HG03159 (cell line): ENCODE measurements at regions not wholly inside any gene's neighbourhood (a gene's known extent, or its start where the extent isn't known, plus 50 kb on each side); places are given as distances from the start of the nearest gene placed in this dataset.
"Not testable (repeated sequence)": the region's sequence is repeated elsewhere in the genome, so short reads cannot be mapped to it uniquely, and the experiment has no call there.

Experiments
- ATAC-seq: cut with Tn5 transposase; IDR thresholded peaks from one replicate; pipeline ENCODE4 v1.9.1; 2021; ENCODE audit warnings: mild to moderate bottlenecking, moderate library complexity; ENCODE audit not compliant: unreplicated experiment

- ATAC-seq, result no peak
These were observed 255.5 kb downstream of the KCTD12 start for GRCh38 chr13:76630629-76631230.

- no peak for ATAC-seq
These were observed 263.7 kb downstream of the KCTD12 start for GRCh38 chr13:76622315-76623040.

GRCh38 chr13:76621705-76622104 is 264.5 kb downstream of the KCTD12 start:
- no peak for ATAC-seq

- ATAC-seq, result no peak
These were observed 266.2 kb downstream of the KCTD12 start for GRCh38 chr13:76620036-76620435.

GRCh38 chr13:76619631-76620030 is 266.6 kb downstream of the KCTD12 start:
- no peak for ATAC-seq

- ATAC-seq, result no peak
These were observed 275.3 kb downstream of the KCTD12 start for GRCh38 chr13:76610819-76611415.

GRCh38 chr13:76609643-76610042 is 276.6 kb downstream of the KCTD12 start:
- no peak for ATAC-seq

GRCh38 chr13:76607866-76608265 is 278.3 kb downstream of the KCTD12 start:
- ATAC-seq, result no peak

GRCh38 chr13:76600081-76600480 is 286.1 kb downstream of the KCTD12 start:
- ATAC-seq, result no peak

GRCh38 chr13:76597868-76598267 is 288.3 kb downstream of the KCTD12 start:
- ATAC-seq, result no peak

- no peak for ATAC-seq
These were observed 290.0 kb downstream of the KCTD12 start for GRCh38 chr13:76596216-76596615.

- ATAC-seq, result no peak
These were observed 291.8 kb downstream of the KCTD12 start for GRCh38 chr13:76594435-76594834.

GRCh38 chr13:76586842-76587241 is 299.4 kb downstream of the KCTD12 start:
- no peak for ATAC-seq

GRCh38 chr13:76579701-76580100 is 306.5 kb downstream of the KCTD12 start:
- no peak for ATAC-seq

- ATAC-seq, result not testable (repeated sequence)
These were observed 310.6 kb downstream of the KCTD12 start for GRCh38 chr13:76575634-76576033.

GRCh38 chr13:76570510-76570971 is 315.7 kb downstream of the KCTD12 start:
- ATAC-seq, result no peak

- ATAC-seq, result no peak
These were observed 329.6 kb downstream of the KCTD12 start for GRCh38 chr13:76556627-76557026.

GRCh38 chr13:76552807-76553206 is 333.4 kb downstream of the KCTD12 start:
- no peak for ATAC-seq

- no peak for ATAC-seq
These were observed 334.0 kb downstream of the KCTD12 start for GRCh38 chr13:76552041-76552772.

- no peak for ATAC-seq
These were observed 344.0 kb downstream of the KCTD12 start for GRCh38 chr13:76542176-76542575.

GRCh38 chr13:76538004-76538403 is 348.2 kb downstream of the KCTD12 start:
- ATAC-seq, result no peak
